ENCODE measurements at regions not wholly inside any gene's neighbourhood (a gene's known extent, or its start where the extent isn't known, plus 50 kb on each side); places are given as distances from the start of the nearest gene placed in this dataset.

GRCh38 chr1:34306568-34306967 lies 129.9 kb downstream of the C1orf94 start:
- Mint-ChIP-seq H3K4me1 (ENCODE audit: low read depth) (no peaks in the 10 kb centered on the region), H3K27ac (no peak overlapping the region), H3K27me3 (ENCODE audit: low read depth) (no peaks in the 10 kb centered on the region), H3K4me3 (no peak overlapping the region), H3K9me3 (peaks cover 5% of the 10 kb centered on the region), H3K36me3 (ENCODE audit: low read depth) (no peaks in the 10 kb centered on the region)
- no peak for DNase-seq (ENCODE audit: low spot score)

GRCh38 chr1:34312359-34312758 lies 135.7 kb downstream of the C1orf94 start:
- Mint-ChIP-seq H3K4me1 (ENCODE audit: low read depth) (no peaks in the 10 kb centered on the region), H3K27me3 (ENCODE audit: low read depth) (no peaks in the 10 kb centered on the region), H3K4me3 (no peak overlapping the region), H3K27ac (no peak overlapping the region), H3K9me3 (peaks cover 7% of the 10 kb centered on the region), H3K36me3 (ENCODE audit: low read depth) (no peaks in the 10 kb centered on the region)
- DNase-seq (ENCODE audit: low spot score) = no peak

DNA sequence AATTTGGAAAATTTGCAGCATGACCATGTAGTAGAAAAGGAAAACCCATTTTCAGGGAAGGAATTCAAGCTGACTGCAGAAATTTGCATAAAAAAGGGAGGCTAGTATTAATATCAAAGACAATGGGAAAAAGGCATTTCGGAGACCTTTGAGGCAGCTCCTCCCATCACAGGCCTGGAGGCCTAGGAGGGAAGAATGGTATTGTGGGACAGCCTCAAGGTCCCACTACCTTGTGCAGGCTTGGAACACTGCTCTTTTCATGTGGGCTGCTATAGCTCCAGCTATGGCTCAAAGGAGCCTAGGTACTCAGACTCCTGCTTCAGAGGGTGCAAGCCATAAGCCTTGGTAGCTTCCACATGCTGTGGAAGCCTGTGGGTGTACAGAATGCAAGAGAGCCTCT lies 139.3 kb downstream of the C1orf94 start:
- H3K4me3 Mint-ChIP-seq = no peak overlapping the region
- no peak overlapping the region for H3K27ac Mint-ChIP-seq
- DNase-seq (ENCODE audit: low spot score) = no peak
- no peaks in the 10 kb centered on the region for H3K36me3 Mint-ChIP-seq (ENCODE audit: low read depth)
- no peaks in the 10 kb centered on the region for H3K27me3 Mint-ChIP-seq (ENCODE audit: low read depth)
- H3K4me1 Mint-ChIP-seq (ENCODE audit: low read depth) = no peaks in the 10 kb centered on the region
- H3K9me3 Mint-ChIP-seq = peaks cover 7% of the 10 kb centered on the region

- Mint-ChIP-seq H3K27me3 (ENCODE audit: low read depth) (no peaks in the 10 kb centered on the region), H3K4me3 (no peak overlapping the region), H3K9me3 (peaks cover 7% of the 10 kb centered on the region), H3K27ac (no peak overlapping the region), H3K4me1 (ENCODE audit: low read depth) (no peaks in the 10 kb centered on the region), H3K36me3 (ENCODE audit: low read depth) (no peaks in the 10 kb centered on the region)
- DNase-seq (ENCODE audit: low spot score) = no peak
These were observed 140.1 kb downstream of the C1orf94 start for GRCh38 chr1:34316773-34317172.

DNA sequence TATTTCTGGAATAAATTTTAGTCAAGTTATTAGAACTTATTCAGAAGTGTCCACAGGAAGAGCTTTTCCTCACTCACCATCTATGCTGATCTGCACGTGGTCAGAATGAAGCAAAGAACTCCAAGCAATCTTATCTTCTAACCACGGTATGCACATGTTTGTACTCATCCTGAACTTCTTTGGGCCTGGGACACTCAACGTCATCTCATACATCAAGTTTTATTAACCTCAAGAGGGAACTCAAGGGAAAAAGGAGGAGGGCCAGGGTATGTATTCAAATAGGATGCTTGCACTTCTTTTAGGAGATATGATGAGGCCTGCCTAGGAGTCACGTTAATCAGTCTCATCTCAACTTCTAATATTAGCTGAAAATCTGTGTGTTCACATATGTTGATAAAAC lies 142.5 kb downstream of the C1orf94 start:
- no peak for DNase-seq (ENCODE audit: low spot score)
- H3K9me3 Mint-ChIP-seq = peaks cover 7% of the 10 kb centered on the region
- H3K4me3 Mint-ChIP-seq = no peak overlapping the region
- no peaks in the 10 kb centered on the region for H3K36me3 Mint-ChIP-seq (ENCODE audit: low read depth)
- no peaks in the 10 kb centered on the region for H3K27me3 Mint-ChIP-seq (ENCODE audit: low read depth)
- no peaks in the 10 kb centered on the region for H3K4me1 Mint-ChIP-seq (ENCODE audit: low read depth)
- no peak overlapping the region for H3K27ac Mint-ChIP-seq

- Mint-ChIP-seq H3K9me3 (peaks cover 7% of the 10 kb centered on the region), H3K36me3 (ENCODE audit: low read depth) (no peaks in the 10 kb centered on the region), H3K27me3 (ENCODE audit: low read depth) (no peaks in the 10 kb centered on the region), H3K4me1 (ENCODE audit: low read depth) (no peaks in the 10 kb centered on the region), H3K4me3 (no peak overlapping the region), H3K27ac (no peak overlapping the region)
- no peak for DNase-seq (ENCODE audit: low spot score)
These were observed 143.5 kb downstream of the C1orf94 start for GRCh38 chr1:34320053-34320669.

GRCh38 chr1:34322969-34323368 lies 146.3 kb downstream of the C1orf94 start:
- no peaks in the 10 kb centered on the region for H3K36me3 Mint-ChIP-seq (ENCODE audit: low read depth)
- no peak for DNase-seq (ENCODE audit: low spot score)
- no peaks in the 10 kb centered on the region for H3K4me1 Mint-ChIP-seq (ENCODE audit: low read depth)
- no peaks in the 10 kb centered on the region for H3K9me3 Mint-ChIP-seq
- H3K4me3 Mint-ChIP-seq = no peak overlapping the region
- H3K27ac Mint-ChIP-seq = no peak overlapping the region
- no peaks in the 10 kb centered on the region for H3K27me3 Mint-ChIP-seq (ENCODE audit: low read depth)

GRCh38 chr1:34324879-34325440 lies 148.3 kb downstream of the C1orf94 start:
- Mint-ChIP-seq H3K4me3 (no peak overlapping the region), H3K4me1 (ENCODE audit: low read depth) (no peaks in the 10 kb centered on the region), H3K27me3 (ENCODE audit: low read depth) (no peaks in the 10 kb centered on the region), H3K36me3 (ENCODE audit: low read depth) (no peaks in the 10 kb centered on the region), H3K9me3 (no peaks in the 10 kb centered on the region), H3K27ac (no peak overlapping the region)
- no peak for DNase-seq (ENCODE audit: low spot score)

- Mint-ChIP-seq H3K27ac (no peak overlapping the region), H3K36me3 (ENCODE audit: low read depth) (no peaks in the 10 kb centered on the region), H3K4me1 (ENCODE audit: low read depth) (no peaks in the 10 kb centered on the region), H3K27me3 (ENCODE audit: low read depth) (no peaks in the 10 kb centered on the region), H3K9me3 (no peaks in the 10 kb centered on the region), H3K4me3 (no peak overlapping the region)
- DNase-seq (ENCODE audit: low spot score) = no peak
These were observed 151.6 kb downstream of the C1orf94 start for GRCh38 chr1:34328281-34328799.

GRCh38 chr1:34330061-34330460 lies 153.4 kb downstream of the C1orf94 start:
- no peak overlapping the region for H3K4me3 Mint-ChIP-seq
- DNase-seq (ENCODE audit: low spot score) = no peak
- no peaks in the 10 kb centered on the region for H3K9me3 Mint-ChIP-seq
- no peak overlapping the region for H3K27ac Mint-ChIP-seq
- H3K36me3 Mint-ChIP-seq (ENCODE audit: low read depth) = no peaks in the 10 kb centered on the region
- H3K4me1 Mint-ChIP-seq (ENCODE audit: low read depth) = no peaks in the 10 kb centered on the region
- H3K27me3 Mint-ChIP-seq (ENCODE audit: low read depth) = no peaks in the 10 kb centered on the region

DNA sequence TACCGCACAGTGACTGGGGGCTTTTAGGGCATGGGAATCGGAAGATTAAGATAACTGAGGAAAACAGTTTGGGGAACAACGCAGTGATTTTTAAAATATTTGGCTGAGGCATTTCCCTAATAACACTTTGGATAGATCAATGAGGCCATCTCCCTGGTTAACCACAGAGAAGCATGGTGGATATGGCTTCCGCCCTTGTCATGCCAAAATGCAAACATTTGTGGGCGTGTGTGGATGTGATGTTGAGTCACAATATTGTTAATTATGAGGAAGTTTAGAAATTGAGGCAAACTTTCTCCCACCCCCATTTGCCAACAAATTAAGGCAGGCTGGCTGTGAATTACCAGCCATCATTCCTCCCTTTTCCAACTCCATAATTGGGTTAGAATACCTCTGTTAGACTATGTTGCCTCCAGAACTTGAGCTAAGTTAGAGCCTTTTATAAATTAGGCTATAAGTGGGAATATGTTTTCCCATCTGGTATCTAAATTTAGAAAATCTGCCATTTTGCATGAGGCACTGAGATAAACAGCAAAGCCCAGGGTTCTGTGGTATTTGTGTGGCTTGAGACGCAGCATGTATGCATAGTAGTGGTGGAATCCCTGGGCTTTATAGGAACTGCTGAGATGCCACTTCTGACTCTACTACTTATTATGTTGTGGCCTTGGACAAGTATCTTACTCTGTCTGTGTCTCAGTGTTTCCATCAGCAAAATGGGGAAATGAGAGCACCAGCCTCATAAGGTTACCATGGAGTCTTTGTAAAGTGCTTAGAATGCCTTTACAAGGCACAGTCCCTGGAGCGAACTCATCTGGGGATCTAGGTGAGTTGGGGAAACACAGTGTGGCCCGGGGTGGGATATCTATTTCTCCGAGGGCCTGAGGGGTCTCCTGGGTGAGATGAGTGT lies 154.6 kb downstream of the C1orf94 start:
- Mint-ChIP-seq H3K36me3 (ENCODE audit: low read depth) (no peaks in the 10 kb centered on the region), H3K27ac (no peak overlapping the region), H3K4me1 (ENCODE audit: low read depth) (no peaks in the 10 kb centered on the region), H3K4me3 (no peak overlapping the region), H3K27me3 (ENCODE audit: low read depth) (no peaks in the 10 kb centered on the region), H3K9me3 (no peaks in the 10 kb centered on the region)
- no peak for DNase-seq (ENCODE audit: low spot score)

GRCh38 chr1:34332996-34333395 lies 156.3 kb downstream of the C1orf94 start:
- no peaks in the 10 kb centered on the region for H3K36me3 Mint-ChIP-seq (ENCODE audit: low read depth)
- H3K27ac Mint-ChIP-seq = no peak overlapping the region
- H3K27me3 Mint-ChIP-seq (ENCODE audit: low read depth) = no peaks in the 10 kb centered on the region
- no peaks in the 10 kb centered on the region for H3K4me1 Mint-ChIP-seq (ENCODE audit: low read depth)
- H3K4me3 Mint-ChIP-seq = no peak overlapping the region
- H3K9me3 Mint-ChIP-seq = no peaks in the 10 kb centered on the region
- DNase-seq (ENCODE audit: low spot score) = no peak

DNA sequence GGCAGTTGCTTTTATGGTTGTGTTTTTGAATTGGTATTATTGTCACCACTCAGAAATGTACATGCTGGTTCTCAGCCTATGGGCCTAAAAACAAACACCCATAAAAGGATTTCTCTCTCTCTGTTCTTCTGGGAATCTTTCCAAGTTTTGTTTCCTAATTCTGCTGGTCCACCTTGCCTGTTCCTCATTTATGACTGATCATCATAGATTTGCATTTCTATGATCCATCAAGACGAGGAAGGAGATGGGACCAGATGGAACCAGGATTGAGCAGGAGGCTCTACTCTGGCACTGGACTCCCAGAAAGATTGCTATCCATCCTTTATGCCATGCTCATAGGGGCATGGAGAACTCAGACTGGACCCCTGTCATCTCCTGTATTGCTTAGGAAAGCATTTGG lies 162.2 kb downstream of the C1orf94 start:
- H3K9me3 Mint-ChIP-seq = no peaks in the 10 kb centered on the region
- H3K27ac Mint-ChIP-seq = no peak overlapping the region
- H3K4me3 Mint-ChIP-seq = no peak overlapping the region
- no peaks in the 10 kb centered on the region for H3K27me3 Mint-ChIP-seq (ENCODE audit: low read depth)
- no peaks in the 10 kb centered on the region for H3K36me3 Mint-ChIP-seq (ENCODE audit: low read depth)
- DNase-seq (ENCODE audit: low spot score) = no peak
- H3K4me1 Mint-ChIP-seq (ENCODE audit: low read depth) = no peaks in the 10 kb centered on the region

- Mint-ChIP-seq H3K27me3 (ENCODE audit: low read depth) (no peaks in the 10 kb centered on the region), H3K4me3 (no peak overlapping the region), H3K36me3 (ENCODE audit: low read depth) (no peaks in the 10 kb centered on the region), H3K27ac (no peak overlapping the region), H3K4me1 (ENCODE audit: low read depth) (no peaks in the 10 kb centered on the region), H3K9me3 (no peaks in the 10 kb centered on the region)
- DNase-seq (ENCODE audit: low spot score) = no peak
These were observed 165.2 kb downstream of the C1orf94 start for GRCh38 chr1:34341896-34342295.

Data from T-helper 2 cell treated with Interferon-gamma antibody and Interleukin-4, amounts not matched to agents 5 μg/mL and 100 μg/mL, for 36 hours (primary cell).